ENCODE measurements at regions not wholly inside any gene's neighbourhood (a gene's known extent, or its start where the extent isn't known, plus 50 kb on each side); places are given as distances from the start of the nearest gene placed in this dataset.

DNA sequence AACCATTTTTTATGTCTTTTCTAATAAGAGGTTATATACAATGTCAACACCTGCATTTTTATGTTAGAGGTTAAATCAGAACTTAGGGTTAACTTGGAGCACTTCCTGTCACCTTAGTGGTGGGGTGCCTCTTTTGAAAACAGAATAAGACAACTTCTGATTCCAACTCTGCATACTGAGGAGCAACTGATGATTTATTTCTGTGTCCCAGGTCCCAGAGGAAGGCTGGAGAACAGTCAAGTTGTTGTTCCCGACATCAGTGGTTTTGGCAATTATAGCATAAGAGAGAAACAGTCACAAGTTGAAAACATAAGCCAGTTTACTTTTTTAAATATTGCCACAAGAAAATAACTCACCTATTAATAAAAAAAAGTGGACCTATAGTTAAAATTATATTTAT lies 871.0 kb upstream of the ADAMTS5 start:
- no peak for DNase-seq

GRCh38 chr21:27833298-27833697 lies 866.4 kb upstream of the ADAMTS5 start:
- no peak for DNase-seq

GRCh38 chr21:27831816-27832569 lies 865.1 kb upstream of the ADAMTS5 start:
- no peak for DNase-seq

GRCh38 chr21:27831177-27831576 lies 864.3 kb upstream of the ADAMTS5 start:
- DNase-seq, result no peak

DNA sequence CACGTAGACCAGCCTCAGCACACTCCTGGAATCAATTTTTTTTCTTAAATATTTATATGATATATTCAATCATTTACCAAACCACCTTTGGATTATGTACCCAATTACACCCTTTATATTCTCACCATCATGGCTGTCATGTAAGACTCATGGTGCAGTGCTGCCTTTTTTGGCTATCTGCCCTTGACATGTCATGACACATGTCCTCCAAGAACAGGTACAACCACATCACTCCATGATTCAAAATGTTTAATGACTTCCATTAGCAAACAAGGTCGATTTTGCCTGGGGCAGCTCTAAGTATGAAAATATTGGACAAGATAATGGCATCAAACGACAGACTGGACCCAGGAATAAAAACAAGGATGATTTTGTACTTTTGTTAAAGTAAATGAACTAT lies 861.1 kb upstream of the ADAMTS5 start:
- no peak for DNase-seq

- DNase-seq, result no peak
These were observed 858.1 kb upstream of the ADAMTS5 start for GRCh38 chr21:27825035-27825434.

DNA sequence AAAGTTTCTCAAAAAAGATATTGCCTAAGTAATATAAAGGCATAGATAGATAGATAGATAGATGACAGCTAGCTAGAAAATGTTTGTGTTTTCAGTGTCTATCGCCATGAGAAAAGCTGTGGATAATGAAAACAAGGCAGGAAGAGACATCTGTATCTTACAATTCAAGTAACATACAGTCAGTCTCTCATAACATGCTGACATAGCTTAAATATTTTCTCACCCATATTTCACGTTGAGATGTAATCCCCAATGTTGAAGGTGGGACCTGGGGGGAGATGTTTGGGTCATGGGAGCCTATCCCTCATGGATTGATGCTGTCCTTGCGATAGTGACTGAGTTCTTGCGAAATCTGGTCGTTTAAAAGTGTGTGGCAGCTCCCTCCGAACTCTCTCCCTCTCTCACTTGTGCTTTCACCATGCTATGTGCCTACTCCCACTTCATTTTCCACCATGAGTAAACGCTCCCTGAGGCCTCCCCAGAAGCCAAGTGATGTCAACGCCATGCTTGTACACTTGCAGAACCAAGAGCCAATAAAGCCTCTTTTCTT lies 856.8 kb upstream of the ADAMTS5 start:
- no peak for DNase-seq

- no peak for DNase-seq
These were observed 853.5 kb upstream of the ADAMTS5 start for GRCh38 chr21:27820342-27820741.

DNA sequence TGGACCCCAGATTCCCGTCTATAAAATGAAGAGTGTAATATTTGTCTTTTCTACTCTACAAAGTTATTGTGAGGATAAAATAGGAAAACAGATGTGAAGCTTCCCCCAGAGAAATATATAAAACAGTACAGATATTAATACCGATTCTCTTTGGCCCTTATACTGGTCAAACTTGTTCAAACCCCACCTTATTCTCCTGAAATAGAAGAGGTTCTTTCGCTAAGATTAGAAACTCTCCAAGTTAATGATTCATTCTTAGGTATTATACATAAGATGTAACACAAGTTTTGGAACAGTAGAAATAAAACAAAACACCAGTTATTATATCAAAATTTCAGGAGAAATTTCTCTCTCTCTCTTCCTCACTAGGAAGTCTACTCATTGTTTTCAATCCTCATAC lies 852.4 kb upstream of the ADAMTS5 start:
- DNase-seq, result no peak

- no peak for DNase-seq
These were observed 852.0 kb upstream of the ADAMTS5 start for GRCh38 chr21:27818847-27819246.

- DNase-seq, result no peak
These were observed 851.2 kb upstream of the ADAMTS5 start for GRCh38 chr21:27817902-27818623.

DNA sequence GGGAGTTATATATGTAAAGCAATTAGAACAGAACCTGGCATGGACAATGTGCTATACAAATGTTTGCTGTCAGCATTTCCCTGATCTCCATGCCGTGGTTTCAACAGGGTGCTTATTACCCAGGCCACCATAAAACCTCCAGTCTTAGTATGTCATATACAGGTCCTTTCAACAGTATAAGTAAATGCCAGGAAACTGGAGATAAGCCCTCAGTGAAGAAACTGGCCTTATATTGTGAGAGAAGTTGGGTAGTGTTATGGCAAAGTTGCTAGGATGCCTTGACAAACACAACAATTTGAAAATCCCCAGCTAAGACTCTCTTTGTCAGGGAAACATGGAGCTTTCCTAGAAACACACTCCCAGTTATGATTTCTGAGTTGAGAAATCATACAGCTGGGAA lies 850.2 kb upstream of the ADAMTS5 start:
- no peak for DNase-seq

DNA sequence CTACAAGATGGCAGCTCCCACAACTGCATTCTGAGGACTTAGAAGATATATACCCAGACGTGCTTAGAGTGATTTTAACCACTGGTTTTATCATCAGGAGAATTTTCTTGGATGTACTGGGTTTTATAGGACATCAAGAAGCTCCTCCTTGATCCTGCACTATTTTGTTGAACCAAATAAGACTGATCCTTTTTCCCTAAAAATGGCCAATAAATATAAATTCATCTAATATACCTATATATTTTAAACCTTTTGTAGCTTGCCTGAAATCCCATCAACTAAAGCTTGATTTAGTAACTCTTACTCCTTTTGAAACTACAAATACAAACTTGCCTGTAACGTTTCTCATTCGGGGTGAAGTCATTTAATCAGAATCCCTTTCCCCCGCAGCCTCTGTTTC lies 849.4 kb upstream of the ADAMTS5 start:
- no peak for DNase-seq

DNA sequence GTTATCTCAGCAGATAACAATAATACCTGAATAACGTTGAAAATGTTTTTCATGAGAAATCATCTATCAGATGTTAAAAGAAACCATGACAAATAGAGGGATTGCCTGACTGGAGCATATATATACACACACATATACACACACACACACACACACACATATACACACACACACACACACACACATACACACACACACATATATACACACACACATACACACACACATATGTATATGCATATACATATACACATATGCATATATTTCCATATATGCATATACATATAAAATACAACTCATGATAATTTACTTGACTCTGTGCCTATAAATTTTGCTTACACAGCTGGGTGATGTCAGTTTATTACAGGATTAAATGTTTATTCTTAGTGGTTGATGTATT lies 847.3 kb upstream of the ADAMTS5 start:
- DNase-seq, result no peak

DNA sequence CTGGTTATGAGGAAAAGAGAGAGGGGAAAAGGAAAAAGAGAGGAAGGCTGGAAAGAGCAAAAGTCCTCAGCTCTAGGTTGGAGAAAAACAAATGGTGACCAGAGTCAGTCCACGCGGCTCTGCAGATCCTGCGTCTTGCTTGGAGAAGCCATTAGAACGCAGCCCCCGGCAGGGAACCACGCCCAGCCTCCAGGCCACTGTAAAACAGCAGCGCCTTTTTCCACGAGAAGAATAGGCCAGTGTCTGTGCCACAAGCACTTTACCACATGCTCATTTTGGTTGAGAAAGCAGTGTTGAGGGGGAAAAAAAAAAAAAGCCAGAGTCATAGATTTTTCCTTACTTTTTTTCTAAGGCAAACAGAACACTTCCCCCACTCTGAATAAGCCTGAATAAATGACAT lies 846.9 kb upstream of the ADAMTS5 start:
- DNase-seq, result no peak

- DNase-seq, result no peak
These were observed 846.5 kb upstream of the ADAMTS5 start for GRCh38 chr21:27813344-27813743.

DNA sequence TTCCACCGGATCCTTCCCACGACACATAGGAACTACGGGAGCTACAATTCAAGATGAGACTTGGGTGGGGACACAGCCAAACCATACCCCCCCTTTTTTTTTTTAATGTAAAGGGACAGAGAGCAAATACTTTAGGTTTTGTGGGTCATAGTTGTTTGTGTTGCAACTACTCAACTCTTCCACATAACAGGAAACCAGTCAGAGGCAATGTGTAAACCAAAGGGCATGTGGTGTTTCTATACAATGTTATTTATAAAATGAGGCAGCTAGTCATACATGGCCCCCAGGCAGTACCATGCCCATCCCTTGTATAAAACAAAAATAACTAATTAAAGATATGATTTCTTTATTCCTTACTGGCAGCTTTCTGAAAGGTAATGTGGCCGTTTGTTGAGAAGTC lies 845.4 kb upstream of the ADAMTS5 start:
- DNase-seq, result no peak

DNA sequence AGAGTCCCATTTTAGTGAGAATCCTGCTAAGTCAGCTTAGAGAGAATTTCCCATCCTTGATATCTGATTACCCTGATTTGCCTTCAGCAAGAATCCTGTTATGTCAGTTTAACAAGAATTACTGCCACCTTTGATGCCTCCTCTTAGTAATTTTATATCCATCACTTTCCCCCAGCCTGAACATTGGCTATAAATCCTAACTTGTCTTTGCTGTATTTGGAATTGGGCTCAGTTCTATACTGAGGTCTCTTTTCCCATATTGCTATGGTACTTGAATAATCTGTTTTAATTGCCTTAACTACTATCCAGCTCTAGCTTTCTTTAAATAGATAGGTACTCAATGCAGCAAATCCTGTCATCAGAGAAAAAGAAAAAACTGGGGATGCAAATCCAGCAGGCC lies 842.0 kb upstream of the ADAMTS5 start:
- no peak for DNase-seq

DNA sequence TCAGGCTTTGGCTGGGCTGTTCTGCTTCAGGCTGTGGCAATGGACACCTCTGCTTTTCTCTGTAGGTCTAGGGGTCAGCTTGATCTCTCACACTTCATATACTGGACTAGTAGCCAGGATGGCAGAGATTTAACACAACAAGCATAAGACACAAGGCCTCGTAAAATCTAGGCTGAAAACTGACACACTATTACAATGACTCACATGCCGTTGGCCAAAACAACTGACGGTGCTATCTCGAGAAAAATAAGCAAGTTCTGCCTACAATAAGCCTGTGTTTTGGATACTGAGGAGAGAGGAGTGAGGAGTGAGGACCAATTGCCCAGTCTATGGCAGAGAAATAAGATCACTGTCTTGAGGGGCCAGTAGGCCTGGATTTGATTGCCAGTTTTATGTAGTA lies 840.7 kb upstream of the ADAMTS5 start:
- DNase-seq, result no peak

GRCh38 chr21:27806281-27806680 lies 839.4 kb upstream of the ADAMTS5 start:
- no peak for DNase-seq

DNA sequence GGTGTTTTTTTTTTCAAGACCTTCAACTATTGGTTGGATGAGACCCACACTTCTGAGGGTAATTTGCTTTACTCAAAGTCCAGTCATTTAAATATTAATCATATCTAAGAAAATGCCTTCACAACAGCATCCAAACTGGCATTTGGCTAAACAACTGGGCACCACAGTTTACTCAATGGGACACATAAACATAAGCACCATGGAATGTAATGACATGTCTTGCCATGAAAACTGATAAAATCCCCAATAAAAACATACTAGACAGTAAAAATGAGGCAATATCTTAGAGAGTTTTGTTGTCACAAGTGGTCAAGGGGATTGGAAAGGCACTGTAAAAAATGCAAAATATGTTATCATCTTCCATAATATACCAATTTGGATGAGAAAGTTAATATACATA lies 838.8 kb upstream of the ADAMTS5 start:
- no peak for DNase-seq

GRCh38 chr21:27804515-27804914 lies 837.6 kb upstream of the ADAMTS5 start:
- no peak for DNase-seq

DNA sequence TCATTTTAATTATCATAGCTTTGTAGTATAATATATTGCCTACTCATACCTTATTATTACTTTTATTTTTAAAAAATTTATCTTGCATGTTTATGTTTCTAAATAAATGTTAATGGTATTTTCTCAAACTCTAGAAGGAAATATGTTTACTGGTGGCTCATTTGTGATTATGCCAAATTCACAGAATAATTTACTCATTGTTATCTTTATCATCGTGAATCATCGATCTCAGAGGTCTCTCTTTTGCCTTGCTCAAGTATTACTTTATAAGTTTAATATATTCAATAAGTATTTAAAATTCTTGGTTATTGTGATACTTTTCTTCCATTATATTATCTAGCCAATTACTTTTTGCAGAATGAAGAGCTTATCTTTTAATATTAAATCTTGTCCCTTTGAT lies 836.7 kb upstream of the ADAMTS5 start:
- no peak for DNase-seq

GRCh38 chr21:27802816-27803475 lies 836.1 kb upstream of the ADAMTS5 start:
- no peak for DNase-seq

Data from NCI-H2029 treated with DMSO at 0.1 percent for 48 hours (cell line).